ENCODE measurements at regions not wholly inside any gene's neighbourhood (a gene's known extent, or its start where the extent isn't known, plus 50 kb on each side); places are given as distances from the start of the nearest gene placed in this dataset.

GRCh38 chr6:28765978-28766351 is 157.8 kb downstream of the TRIM27 start:
- TF ChIP-seq CTCF (IDR thresholded peaks at IDR 0.05; ENCODE audit: control insufficient read depth, extremely low read depth, insufficient read depth), result no peak
- H3K4me3 ChIP-seq (ENCODE audit: low read depth, low read length), result peak overlapping the region; percentile 48
- DNase-seq (ENCODE audit: low read depth), result no peak

GRCh38 chr6:28766426-28766825 is 157.4 kb downstream of the TRIM27 start:
- no peak for DNase-seq (ENCODE audit: low read depth)
- H3K4me3 ChIP-seq (ENCODE audit: low read depth, low read length), result peak overlapping the region; percentile 48
- TF ChIP-seq CTCF (IDR thresholded peaks at IDR 0.05; ENCODE audit: control insufficient read depth, extremely low read depth, insufficient read depth), result no peak

GRCh38 chr6:28767133-28767532 is 156.7 kb downstream of the TRIM27 start:
- no peak for TF ChIP-seq CTCF (IDR thresholded peaks at IDR 0.05; ENCODE audit: control insufficient read depth, extremely low read depth, insufficient read depth)
- DNase-seq (ENCODE audit: low read depth), result no peak
- H3K4me3 ChIP-seq (ENCODE audit: low read depth, low read length), result no peak overlapping the region

GRCh38 chr6:28767691-28768090 is 156.1 kb downstream of the TRIM27 start:
- no peak for TF ChIP-seq CTCF (IDR thresholded peaks at IDR 0.05; ENCODE audit: control insufficient read depth, extremely low read depth, insufficient read depth)
- DNase-seq (ENCODE audit: low read depth), result no peak
- H3K4me3 ChIP-seq (ENCODE audit: low read depth, low read length), result no peak overlapping the region

- no peak overlapping the region for H3K4me3 ChIP-seq (ENCODE audit: low read depth, low read length)
- DNase-seq (ENCODE audit: low read depth), result no peak
- no peak for TF ChIP-seq CTCF (IDR thresholded peaks at IDR 0.05; ENCODE audit: control insufficient read depth, extremely low read depth, insufficient read depth)
Observed at GRCh38 chr6:28768187-28768913, 155.4 kb downstream of the TRIM27 start.

GRCh38 chr6:28769626-28770402 is 154.0 kb downstream of the TRIM27 start:
- no peak for DNase-seq (ENCODE audit: low read depth)
- no peak overlapping the region for H3K4me3 ChIP-seq (ENCODE audit: low read depth, low read length)
- TF ChIP-seq CTCF (IDR thresholded peaks at IDR 0.05; ENCODE audit: control insufficient read depth, extremely low read depth, insufficient read depth), result peak; percentile 29
